Fibroblast of lung (primary cell): ENCODE measurements at regions not wholly inside any gene's neighbourhood (a gene's known extent, or its start where the extent isn't known, plus 50 kb on each side); places are given as distances from the start of the nearest gene placed in this dataset.

ENCODE experiments used
- DNase-seq, 2 donors: peaks; one replicate each; pipeline versions ENCODE4 v3.0.0 to v3.0.0-alpha.2; 2010; ENCODE audit warnings: low read depth in 2 of 2
- H2AFZ ChIP-seq: 2 replicates; pipeline ENCODE4 v1.5.1; 2012; ENCODE audit warnings: low read length, control low read depth, inconsistent platforms
- H3K27ac ChIP-seq: 2 replicates; pipeline ENCODE4 v1.5.1; 2011; ENCODE audit warnings: low read length, control low read depth; ENCODE audit not compliant: insufficient read depth
- H3K27me3 ChIP-seq: 2 replicates; pipeline ENCODE4 v1.5.1; 2011; ENCODE audit warnings: mild to moderate bottlenecking, low read length; ENCODE audit not compliant: control insufficient read depth, insufficient read depth
- H3K36me3 ChIP-seq: 2 replicates; pipeline ENCODE4 v1.5.1; 2011; ENCODE audit warnings: low read length; ENCODE audit not compliant: control insufficient read depth, insufficient read depth
- H3K4me1 ChIP-seq: 2 replicates; pipeline ENCODE4 v1.5.1; 2011; ENCODE audit warnings: low read length; ENCODE audit not compliant: control insufficient read depth, insufficient read depth; ENCODE audit errors: extremely low read depth
- H3K4me2 ChIP-seq: 2 replicates; pipeline ENCODE4 v1.5.1; 2011; ENCODE audit warnings: low read length, control low read depth; ENCODE audit not compliant: insufficient read depth; ENCODE audit errors: extremely low read depth
- H3K4me3 ChIP-seq, 4 experiments: fragments of 200-600 bp in 1 of 4; sonication (generic) in 1 of 4; replicated peaks in 1 of 4; 2 replicates each; pipeline ENCODE4 v1.5.1; 2011 to 2016; ENCODE audit warnings: low read length in 4 of 4, low read depth in 3 of 4, mild to moderate bottlenecking in 3 of 4, control low read depth in 2 of 4, inconsistent platforms in 1 of 4, mixed read lengths in 1 of 4; ENCODE audit not compliant: insufficient read depth in 1 of 4; ENCODE audit errors: control extremely low read depth in 1 of 4
- H3K79me2 ChIP-seq: 2 replicates; pipeline ENCODE4 v1.5.1; 2012; ENCODE audit warnings: mild to moderate bottlenecking, low read length, inconsistent platforms; ENCODE audit not compliant: control insufficient read depth, insufficient read depth
- H3K9ac ChIP-seq: 2 replicates; pipeline ENCODE4 v1.5.1; 2011; ENCODE audit warnings: mild to moderate bottlenecking, low read length, control low read depth; ENCODE audit not compliant: insufficient read depth
- H3K9me3 ChIP-seq: 2 replicates; pipeline ENCODE4 v1.5.1; 2012; ENCODE audit warnings: low read depth, low read length; ENCODE audit not compliant: control insufficient read depth, insufficient read depth
- H4K20me1 ChIP-seq: 2 replicates; pipeline ENCODE4 v1.5.1; 2011; ENCODE audit warnings: low read length; ENCODE audit not compliant: control insufficient read depth, insufficient read depth; ENCODE audit errors: extremely low read depth
- CTCF ChIP-seq, 2 donors: IDR thresholded peaks in 1 of 2; conservative IDR thresholded peaks in 1 of 2; 1 replicate in 1 of 2; 2 replicates in 1 of 2; pipeline ENCODE4 v1.5.1; 2011 to 2012; ENCODE audit warnings: low read length in 2 of 2, control low read depth in 1 of 2, inconsistent platforms in 1 of 2, low read depth in 1 of 2, mild to moderate bottlenecking in 1 of 2
- EZH2 ChIP-seq: IDR thresholded peaks from 2 replicates; pipeline ENCODE4 v1.5.1; 2012; ENCODE audit warnings: low read length, control low read depth, mild to moderate bottlenecking; ENCODE audit errors: missing control alignments

GRCh38 chr13:26463848-26464247 lies 93.6 kb upstream of the WASF3 start:
- Histone ChIP-seq H3K27ac (no peak overlapping the region), H3K27me3 (no peaks in the 10 kb centered on the region), H3K4me3 (no peak overlapping the region), H3K4me2 (no peak overlapping the region), H3K4me1 (peaks cover 14% of the 10 kb centered on the region), H3K79me2 (no peaks in the 10 kb centered on the region), H4K20me1 (no peaks in the 10 kb centered on the region), H3K9ac (no peak overlapping the region), H2AFZ (no peak overlapping the region), H3K9me3 (no peaks in the 10 kb centered on the region), H3K36me3 (no peaks in the 10 kb centered on the region)
- TF ChIP-seq CTCF (conservative IDR thresholded peaks at IDR 0.05 in 1 of 2, IDR thresholded peaks at IDR 0.05 in 1 of 2; ENCODE audit: low read depth in 1 of 2, low read length in 2 of 2) (no peak), EZH2 (no peak)
- DNase-seq: no peak

- H4K20me1 ChIP-seq: no peaks in the 10 kb centered on the region
- H3K9ac ChIP-seq: no peak overlapping the region
- H3K4me1 ChIP-seq: peaks cover 3% of the 10 kb centered on the region
- no peak overlapping the region for H2AFZ ChIP-seq
- TF ChIP-seq CTCF (conservative IDR thresholded peaks at IDR 0.05 in 1 of 2, IDR thresholded peaks at IDR 0.05 in 1 of 2; ENCODE audit: low read depth in 1 of 2, low read length in 2 of 2) (no peak), EZH2 (no peak)
- H3K27ac ChIP-seq: no peak overlapping the region
- H3K36me3 ChIP-seq: no peaks in the 10 kb centered on the region
- H3K27me3 ChIP-seq: no peaks in the 10 kb centered on the region
- no peaks in the 10 kb centered on the region for H3K9me3 ChIP-seq
- no peaks in the 10 kb centered on the region for H3K79me2 ChIP-seq
- H3K4me2 ChIP-seq: no peak overlapping the region
- no peak for DNase-seq
- no peak overlapping the region for H3K4me3 ChIP-seq
Observed at GRCh38 chr13:26465514-26465913, 92.0 kb upstream of the WASF3 start.

GRCh38 chr13:26465954-26466353 lies 91.5 kb upstream of the WASF3 start:
- Histone ChIP-seq H3K4me1 (peaks cover 3% of the 10 kb centered on the region), H4K20me1 (no peaks in the 10 kb centered on the region), H3K27me3 (no peaks in the 10 kb centered on the region), H3K36me3 (no peaks in the 10 kb centered on the region), H2AFZ (no peak overlapping the region), H3K79me2 (no peaks in the 10 kb centered on the region), H3K9ac (no peak overlapping the region), H3K27ac (no peak overlapping the region), H3K9me3 (no peaks in the 10 kb centered on the region), H3K4me2 (no peak overlapping the region), H3K4me3 (no peak overlapping the region)
- no peak for TF ChIP-seq EZH2
- no peak for TF ChIP-seq CTCF (conservative IDR thresholded peaks at IDR 0.05 in 1 of 2, IDR thresholded peaks at IDR 0.05 in 1 of 2; ENCODE audit: low read depth in 1 of 2, low read length in 2 of 2)
- no peak for DNase-seq
